GM19025 (cell line): ENCODE measurements at regions not wholly inside any gene's neighbourhood (a gene's known extent, or its start where the extent isn't known, plus 50 kb on each side); places are given as distances from the start of the nearest gene placed in this dataset.
"Not testable (repeated sequence)": the region's sequence is repeated elsewhere in the genome, so short reads cannot be mapped to it uniquely, and the experiment has no call there.

Experiments
- ATAC-seq: cut with Tn5 transposase; IDR thresholded peaks from one replicate; pipeline ENCODE4 v1.9.1; 2021; ENCODE audit warnings: mild to moderate bottlenecking, low read depth, moderate library complexity; ENCODE audit not compliant: unreplicated experiment

DNA sequence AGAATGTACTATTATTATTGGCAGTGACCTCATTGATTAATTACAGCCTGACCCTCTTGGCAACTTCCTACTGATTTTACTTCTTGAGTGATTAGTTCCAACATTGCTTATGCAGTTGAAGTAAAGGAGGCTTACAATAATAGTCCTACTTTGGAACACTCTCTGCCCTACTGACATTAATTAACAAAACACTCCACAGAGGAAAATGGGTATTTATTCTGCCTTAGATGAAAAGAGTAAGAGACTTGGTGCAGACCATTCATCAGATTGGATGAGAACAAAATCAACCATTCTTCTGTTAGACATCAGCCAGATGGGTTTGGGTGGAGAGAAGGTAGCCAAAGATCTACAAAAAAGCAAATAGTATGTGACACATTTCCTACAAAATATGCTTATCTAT lies 363.8 kb downstream of the FAT3 start:
- no peak for ATAC-seq

DNA sequence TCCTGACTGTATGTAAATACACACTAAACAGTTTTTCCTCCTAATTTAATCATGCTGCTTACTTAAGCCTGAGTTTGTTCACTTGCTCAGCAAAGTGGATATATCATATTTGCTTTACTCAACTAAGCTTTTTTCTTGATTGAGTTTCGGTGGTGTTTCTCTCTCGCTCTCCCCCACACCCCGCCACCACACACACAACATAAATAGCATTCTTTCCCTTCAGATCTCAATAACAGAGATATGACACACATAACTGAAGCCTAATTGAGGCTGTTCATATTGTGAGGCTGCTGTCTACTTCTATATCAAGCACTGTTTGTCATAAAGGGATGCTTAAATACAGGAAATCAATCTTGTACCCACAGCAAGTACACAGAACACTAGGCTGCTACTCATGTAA lies 364.9 kb downstream of the FAT3 start:
- ATAC-seq, result no peak

DNA sequence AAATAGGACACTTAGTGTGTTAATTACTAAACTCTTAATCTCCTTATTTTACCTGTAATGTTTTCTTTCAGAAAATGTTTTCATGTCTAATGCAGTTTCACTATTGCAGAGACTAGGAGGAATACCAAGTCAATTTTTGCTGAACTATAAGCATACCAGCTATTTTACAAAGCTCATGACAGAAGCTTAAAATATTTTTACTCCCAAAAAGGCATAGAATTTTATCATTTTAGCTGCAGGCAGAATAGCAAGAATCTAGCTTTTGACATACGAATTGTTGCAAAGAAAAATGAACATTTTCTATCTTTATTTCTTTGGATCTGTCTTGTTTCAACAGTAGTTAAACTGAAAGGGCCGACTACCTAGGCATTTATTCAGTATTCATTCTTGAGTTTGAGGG lies 366.9 kb downstream of the FAT3 start:
- no peak for ATAC-seq

DNA sequence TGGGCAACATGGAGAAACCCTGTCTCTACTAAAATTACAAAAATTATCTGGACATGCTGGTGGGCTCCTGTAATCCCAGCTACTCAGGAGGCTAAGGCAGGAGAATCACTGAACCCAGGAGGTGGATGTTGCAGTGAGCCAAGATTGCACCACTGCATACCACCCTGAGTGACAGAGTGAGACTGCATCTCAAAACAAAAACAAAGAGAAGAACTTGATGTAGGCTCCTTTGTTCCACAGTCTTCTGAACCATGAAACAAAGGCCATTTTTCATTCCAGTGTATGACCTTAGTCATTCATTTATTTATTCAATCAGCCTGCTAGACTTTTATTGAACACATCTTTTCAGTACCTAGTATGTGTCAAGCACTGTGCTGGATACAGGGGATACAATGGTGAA lies 369.6 kb downstream of the FAT3 start:
- no peak for ATAC-seq

DNA sequence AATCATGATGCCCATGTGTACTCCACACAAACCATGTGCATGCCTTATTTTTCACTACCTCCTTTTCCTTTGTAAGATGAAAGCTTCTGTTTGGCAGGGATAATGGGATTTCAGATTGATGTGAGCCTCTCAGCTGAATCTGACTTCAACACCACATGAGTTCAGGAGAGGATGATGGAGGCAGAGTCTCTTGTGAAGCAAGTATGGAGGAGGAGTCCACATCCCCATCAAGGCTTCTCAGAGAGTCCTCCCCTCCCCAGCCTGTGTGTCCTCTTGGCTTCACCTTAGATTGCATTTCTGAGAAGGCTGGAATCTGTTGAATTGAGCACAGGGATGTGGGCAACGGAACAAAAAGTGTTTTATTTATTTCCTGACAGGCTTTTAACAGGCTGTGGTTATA lies 370.4 kb downstream of the FAT3 start:
- no peak for ATAC-seq

DNA sequence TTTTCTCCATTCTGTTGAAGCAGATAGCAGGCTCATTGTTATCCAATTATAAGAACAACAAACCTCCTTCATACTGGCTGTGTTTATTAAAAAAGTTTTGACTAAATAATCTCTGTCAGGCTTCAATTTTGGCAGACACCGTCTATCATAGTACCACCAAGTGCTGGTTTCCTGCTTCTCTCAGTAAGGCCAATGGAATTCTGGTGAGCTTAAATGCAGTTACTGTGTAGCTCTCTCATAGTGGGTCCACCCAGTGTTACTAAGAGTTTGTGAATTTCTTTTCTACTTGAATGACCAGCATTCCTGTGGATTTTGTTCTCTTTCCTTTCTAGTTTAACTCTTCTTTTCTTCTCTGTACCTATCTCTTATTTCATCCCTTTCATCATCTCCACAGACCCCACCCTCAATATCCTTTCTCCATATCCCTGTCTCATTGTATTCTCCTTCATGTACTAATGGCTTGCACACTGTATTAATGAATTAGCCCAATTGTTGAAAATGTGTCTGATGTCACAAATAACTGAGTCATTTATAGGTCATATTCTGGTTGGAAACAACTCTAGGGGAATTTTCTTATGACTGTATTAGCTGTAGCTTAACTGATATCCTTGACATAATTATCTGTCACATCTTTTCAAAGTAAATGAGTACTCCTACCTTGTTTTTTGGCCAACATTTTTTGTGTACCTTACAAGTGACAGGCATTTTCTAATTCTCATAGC lies 372.1 kb downstream of the FAT3 start:
- no peak for ATAC-seq

DNA sequence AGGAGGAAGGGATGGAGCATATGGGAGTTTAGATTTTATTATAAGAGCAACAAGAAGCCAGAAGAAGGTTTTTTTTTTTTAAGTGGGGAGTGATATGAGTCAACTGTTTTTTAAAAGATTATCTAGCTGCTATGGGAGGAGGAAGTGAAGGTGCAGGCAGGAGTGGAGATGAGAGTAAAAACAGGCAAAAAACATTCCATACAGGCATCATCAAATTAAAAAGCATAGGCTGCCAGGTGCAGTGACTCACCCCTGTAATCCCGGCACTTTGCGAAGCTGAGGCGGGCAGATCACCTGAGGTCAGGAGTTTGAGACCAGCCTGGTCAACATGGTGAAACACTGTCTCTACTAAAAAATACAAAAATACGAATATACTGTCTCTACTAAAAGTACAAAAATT lies 368.4 kb upstream of the MTNR1B start:
- ATAC-seq, result no peak

DNA sequence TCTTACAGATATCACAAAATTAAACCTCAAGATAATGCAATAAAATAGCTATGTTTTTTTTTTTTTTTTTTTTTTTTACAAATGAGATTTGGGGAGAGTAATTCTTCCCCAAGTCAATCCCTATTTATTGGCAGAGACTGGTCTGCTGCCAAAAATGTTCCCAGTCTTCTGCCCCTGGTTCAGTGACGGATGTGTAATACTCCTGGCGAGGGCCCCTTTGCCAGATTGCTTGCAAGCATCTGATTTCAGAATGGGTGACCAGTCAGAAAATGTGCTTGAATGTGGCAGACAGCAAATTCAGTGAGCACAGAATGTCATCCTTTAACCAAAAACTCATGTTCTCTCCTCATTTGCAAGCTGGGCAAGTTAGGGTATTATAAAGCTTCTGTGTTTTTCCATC lies 363.8 kb upstream of the MTNR1B start:
- no peak for ATAC-seq

DNA sequence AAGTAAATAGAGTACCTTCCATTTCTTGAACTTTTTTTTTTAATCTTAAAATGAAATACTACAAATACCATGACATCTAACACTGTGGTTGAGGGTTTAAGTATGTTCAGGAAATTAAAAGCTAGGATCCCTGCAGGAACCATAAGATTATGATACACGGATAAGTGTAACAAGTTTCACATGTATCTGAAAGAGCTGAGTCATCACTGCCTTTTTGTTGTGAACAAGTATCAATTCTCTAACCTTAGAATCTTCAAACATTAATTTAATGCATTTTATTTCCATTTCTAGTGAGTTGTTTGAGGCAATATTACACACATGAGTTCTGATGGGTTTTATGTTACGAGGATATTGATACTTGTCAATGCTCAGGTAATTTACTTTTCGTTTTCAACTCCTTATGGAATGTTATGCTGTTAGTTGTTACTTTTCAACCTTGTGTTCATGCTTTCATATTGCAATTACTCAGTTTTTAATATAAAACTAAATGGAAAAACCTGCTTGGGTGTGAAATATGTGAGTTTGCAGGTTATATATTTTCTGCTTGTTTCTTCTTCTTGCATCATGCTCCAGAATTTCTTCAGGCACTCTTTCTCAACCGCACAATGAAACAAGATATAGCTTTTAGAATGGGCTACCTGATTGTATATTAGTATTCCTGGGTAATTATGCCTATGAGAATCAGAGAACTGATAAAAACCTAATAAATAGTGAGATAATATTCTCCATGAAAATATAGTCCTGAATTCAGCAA lies 361.3 kb upstream of the MTNR1B start:
- no peak for ATAC-seq

DNA sequence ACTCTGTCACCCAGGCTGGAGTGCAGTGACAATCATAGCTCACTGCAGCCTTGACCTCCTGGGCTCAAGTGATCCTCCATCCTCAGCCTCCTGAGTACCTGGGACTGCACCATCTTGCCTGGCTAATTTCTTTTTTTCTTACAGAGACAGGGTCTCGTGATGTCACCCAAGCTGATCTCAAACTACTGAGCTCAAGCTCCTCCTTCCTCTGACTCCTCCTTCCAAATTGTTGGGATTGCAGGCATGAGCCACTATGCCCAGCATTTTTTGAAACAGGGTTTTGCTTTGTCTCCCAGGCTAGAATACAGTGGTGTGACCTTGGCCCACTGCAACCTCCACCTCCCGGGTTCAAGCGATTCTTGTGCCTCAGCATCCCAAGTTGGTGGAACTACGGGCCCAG lies 358.3 kb upstream of the MTNR1B start:
- no peak for ATAC-seq

DNA sequence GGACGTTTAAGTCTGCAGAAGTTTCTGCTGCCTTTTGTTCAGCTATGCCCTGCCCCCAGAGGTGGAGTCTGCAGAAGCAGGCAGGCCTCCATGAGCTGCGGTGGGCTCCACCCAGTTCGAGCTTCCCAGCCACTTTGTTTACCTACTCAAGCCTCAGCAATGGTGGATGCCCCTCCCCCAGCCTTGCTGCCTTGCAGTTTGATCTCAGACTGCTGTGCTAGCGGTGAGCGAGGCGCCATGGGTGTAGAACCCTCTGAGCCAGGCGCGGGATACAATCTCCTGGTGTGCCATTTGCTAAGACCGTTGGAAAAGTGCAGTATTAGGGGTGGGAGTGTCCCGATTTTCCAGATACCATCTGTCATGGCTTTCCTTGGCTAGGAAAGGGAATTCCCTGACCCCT lies 351.4 kb upstream of the MTNR1B start:
- not testable (repeated sequence) for ATAC-seq

DNA sequence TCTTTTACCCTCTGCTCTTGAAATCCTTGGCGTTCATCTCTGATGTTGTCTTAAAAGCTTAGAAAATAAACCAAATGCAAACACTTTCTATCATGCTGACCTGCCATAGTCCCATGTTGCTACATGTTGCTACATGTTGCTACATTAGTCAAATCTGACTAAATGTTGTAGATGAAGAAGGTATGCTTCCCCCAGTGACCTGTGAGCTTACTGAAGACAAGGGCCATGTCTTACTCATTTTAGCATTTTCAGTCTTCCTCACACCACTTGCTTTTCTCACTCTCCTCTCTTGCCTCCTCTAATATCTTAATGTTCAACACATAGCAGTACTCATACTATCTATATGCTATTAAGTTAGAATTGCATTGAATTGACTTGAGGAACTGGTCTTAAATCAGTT lies 346.4 kb upstream of the MTNR1B start:
- no peak for ATAC-seq

DNA sequence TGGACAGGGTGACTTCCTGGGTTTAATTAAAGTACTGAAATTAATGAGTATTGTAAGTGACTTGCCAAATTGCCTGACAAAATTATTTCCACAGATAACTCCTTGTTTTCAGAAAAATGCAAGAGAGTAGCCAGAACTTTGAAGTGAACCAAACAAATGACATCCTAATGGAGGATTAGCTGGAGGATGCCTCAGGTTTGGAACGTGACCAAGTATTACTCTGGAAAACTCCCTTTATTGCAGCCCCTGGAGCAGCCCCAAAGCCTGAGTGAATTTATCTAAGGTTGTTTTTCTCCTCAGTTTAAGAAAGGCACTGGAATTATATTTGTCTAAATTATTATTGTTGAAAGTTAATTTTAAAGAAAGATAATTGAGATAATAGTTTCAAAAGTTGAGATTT lies 343.6 kb upstream of the MTNR1B start:
- no peak for ATAC-seq

DNA sequence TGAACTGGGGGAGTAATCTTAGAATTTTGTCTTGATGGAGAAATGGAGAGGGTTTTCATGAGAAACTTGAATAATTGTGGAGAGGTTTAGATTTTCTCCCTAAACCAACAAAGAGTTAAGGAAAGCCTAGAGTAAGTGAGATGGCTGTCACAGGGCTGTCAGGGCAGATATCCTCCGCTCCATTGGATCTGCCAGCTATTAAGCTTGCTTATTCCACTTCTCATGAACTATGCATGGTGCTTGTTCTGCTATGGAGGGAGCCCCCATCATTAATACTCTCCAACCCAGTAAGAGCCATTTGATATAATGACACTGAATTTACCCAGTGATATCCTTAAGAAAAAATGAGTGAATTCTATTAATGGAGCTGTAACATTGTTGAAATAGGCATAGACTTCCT lies 342.8 kb upstream of the MTNR1B start:
- ATAC-seq, result no peak

DNA sequence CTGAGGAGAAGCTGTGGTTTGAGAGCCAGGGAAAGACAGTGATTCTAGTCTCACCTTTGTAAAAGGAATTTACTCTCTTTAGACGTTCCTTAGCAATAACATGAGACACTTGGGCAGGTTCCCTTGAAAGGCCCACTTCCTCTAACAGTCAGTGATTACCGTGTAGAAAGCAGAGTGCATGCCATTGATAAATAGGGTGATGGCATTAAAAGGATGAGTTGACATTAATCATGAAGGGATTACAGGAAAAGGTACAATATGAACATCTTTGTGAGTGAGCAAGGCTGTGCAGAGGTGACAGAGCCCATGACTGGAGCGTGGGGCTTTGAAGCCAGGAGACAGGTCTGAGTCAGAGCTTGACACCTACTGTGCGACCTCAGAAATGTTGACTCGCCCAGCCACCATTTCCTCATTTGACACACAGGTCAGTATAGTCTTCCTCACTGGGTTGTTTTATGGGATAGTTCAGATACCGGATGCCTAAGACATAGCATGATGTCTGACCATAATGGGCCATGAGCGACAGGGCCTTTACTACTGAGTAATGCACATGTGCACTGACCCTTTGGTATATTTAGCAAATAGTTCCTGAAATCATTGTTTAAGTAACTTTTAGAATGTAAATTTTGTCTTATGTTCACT lies 341.7 kb upstream of the MTNR1B start:
- no peak for ATAC-seq

DNA sequence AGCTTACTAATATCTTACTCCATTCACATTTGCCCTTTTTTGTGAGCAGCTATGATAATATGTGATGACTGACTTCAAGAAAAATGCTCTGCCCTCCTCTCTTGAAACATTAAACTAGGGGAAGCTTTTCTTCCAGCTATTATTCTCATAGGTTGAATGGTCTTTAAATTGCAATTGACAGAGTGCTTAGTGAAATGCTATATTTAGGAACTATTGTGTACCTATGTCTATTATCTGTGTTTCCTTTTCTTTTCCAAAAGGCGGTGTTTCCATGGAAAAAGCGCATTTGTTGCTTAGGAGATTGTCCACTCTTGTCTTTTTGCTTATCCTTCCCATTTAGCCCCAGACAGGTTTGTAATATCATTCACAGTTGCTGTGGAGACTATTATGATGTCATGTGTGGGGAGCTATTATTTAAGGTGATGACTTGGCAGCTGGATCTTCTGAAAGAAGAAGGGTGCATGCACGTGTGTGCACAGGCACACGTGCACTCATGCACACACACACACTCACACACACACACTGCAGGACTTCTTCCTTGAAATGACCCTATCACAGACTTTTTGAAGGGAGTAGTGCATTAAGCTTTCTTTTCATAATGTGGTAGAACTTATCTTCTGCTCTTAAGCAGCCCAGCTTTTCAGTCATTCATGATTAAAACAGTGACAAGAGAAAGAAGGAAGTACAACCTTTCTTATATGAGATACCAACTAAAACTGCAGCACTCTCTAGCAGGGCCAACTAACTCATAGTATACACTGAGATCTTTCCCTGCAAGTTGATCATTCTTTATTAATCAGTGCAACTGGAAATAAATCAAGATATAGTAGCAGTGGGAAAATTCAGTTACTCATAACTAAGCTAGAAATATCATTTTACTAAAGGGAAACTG lies 340.8 kb upstream of the MTNR1B start:
- ATAC-seq, result no peak

DNA sequence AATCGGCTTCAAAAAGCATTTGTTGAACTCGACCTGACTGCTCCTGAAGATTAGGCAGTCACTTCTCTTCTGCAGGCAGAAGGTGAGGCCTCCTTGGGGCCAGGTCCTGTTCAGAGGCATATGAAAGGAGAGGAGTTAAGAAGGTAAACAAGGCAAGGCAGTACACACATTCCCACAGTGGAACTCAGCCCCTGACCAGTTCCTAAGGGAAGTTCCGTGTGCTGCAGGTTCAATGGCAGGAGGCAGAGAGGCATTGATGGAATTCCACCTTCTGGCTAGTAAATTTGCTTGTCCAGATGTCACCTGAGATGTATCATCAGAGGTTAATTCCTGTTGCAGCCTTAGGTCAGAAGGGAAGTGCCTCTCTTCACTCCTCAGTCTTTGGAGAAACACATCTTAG lies 337.0 kb upstream of the MTNR1B start:
- ATAC-seq, result no peak

DNA sequence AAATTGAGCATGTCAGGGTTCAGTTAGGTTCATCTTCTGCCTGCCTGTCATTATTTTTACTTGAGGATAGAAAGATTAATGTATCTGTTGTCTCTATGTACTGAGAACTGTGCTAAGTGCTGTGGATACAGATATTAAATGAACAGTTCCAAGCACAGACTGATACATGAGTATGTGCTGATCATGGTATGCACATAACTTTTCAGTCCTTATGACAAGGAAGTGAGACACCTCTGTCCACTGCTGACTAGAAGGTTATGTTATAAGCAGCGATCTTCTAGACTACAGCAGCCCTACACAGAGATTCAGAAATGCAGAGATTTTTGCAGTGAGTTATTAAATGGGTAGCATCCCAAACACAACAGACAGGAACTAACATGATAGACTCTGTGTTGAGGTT lies 335.6 kb upstream of the MTNR1B start:
- no peak for ATAC-seq

DNA sequence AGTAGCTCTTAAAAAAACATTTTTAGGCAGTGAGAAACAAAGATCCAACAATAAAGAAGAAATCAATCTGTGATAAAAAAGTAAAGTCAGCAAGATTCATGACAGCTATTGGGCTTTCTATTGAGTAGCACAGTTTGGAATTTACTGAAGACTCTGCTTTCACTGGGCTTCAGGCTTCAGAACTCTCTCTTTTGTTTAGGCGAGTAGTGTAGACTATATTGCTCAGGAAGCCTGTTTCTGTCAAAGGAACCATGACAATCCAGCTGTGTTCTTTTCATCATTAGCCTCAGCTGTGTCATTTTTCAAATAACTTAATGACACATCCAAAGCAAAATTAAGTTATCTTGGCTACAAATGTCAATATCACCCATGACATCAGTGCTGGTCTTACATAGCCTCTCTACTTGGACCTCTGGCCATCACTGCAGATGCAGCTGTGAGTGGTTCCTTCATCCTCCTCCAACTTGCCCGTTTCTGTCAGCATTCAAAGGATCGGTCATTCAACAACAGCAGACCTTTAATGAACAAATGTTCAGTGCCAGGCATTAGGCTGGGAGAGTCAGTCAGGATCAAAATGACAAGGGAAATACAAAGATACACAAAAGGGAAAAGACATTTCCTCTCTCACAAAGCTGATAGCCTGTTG lies 332.8 kb upstream of the MTNR1B start:
- no peak for ATAC-seq

DNA sequence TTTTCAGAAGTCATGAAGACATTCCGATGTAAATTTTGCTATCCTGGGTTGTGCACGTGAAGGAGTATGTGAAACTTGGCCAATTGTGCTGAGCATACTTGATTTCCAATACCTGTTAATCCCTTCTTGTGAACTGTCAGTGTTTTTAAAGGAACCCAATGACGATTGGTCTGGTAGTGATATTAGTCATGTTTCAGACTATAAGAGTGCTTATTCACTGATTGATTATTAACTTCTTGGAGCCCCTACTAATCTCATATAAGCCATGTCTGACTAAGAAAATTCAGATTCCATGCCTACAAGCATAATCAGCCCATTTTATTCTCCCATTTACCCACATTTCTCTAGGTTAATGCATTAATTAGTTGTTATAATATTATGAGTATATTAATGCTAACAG lies 330.8 kb upstream of the MTNR1B start:
- no peak for ATAC-seq
